HTR-8/SVneo (cell line): ENCODE measurements at regions not wholly inside any gene's neighbourhood (a gene's known extent, or its start where the extent isn't known, plus 50 kb on each side); places are given as distances from the start of the nearest gene placed in this dataset.
"Not testable (repeated sequence)": the region's sequence is repeated elsewhere in the genome, so short reads cannot be mapped to it uniquely, and the experiment has no call there.

Experiments
- DNase-seq: peaks from one replicate; pipeline ENCODE4 v3.0.0; 2011; ENCODE audit warnings: low spot score, mixed read lengths; ENCODE audit not compliant: insufficient read length
- FAIRE-seq: peaks from 2 replicates; lab custom pipeline; 2011; peaks lifted over from hg19 to GRCh38; lab: Jason Lieb, UNC

DNA sequence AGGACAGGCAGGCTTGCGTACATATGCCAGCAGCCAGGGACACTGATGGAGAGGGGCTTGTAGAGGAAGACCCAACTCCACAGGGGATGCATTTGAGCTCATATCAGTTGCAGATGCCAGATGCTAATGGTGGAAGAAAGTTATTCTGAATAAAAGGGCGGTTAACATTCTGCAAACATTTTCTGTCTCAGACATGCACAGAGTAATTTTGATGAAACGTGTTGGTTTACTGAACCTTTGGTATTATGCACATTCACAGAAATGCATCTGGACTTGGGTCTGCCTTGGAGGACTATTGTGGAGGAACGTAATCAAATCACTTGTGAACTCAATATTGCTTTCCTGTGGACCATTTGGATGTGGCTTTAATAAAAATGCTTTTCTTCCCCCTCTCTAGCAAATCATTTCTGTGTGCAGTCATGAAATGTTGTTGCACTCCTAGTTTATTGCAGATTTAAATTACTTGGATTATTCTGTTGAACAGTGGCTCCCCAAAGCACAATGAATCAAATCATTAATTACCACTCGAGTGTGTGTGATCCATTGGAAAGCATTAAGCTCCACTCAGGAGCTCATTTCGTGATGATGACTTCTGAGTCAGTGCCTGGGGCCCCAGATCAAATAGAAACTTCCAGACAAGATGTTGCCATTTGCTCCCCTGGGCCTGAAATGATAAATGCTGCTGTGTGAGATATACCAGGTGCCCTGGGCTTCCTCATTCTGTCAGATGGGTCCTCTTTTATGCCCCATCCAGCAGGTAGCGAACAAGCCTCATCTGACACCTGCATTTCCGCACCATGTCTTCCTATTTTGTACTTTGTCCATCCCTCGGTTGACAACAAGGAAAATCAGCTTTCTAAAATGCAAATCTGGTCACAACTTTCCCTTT lies 697.0 kb upstream of the HS6ST1 start:
- DNase-seq (no peak), FAIRE-seq (no peak)

DNA sequence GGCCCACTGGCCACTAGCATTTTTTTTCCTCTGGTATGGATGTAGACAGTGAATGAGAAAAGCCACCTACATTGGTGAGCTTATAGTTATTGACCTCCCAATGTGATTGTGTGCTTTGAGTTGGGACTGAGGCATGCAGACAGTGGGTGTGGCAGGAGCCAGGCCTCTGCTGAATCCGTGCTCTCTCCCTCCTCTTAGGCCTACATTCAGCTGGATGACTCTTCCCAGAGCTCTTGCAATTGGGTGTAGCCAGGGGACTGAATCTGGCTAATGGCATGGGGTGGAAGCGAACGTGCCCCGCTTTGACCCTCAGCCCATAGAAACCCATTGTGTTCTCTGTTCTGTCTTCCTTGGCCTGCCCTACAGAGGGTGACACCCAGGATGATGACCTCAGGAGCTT lies 698.3 kb upstream of the HS6ST1 start:
- DNase-seq (no peak), FAIRE-seq (no peak)

- no peak for FAIRE-seq
- DNase-seq: no peak
Observed at GRCh38 chr2:129024796-129025195, 706.1 kb upstream of the HS6ST1 start.

- DNase-seq (no peak), FAIRE-seq (no peak)
Observed at GRCh38 chr2:129035992-129036391, 717.3 kb upstream of the HS6ST1 start.

- not testable (repeated sequence) for FAIRE-seq, DNase-seq
Observed at GRCh38 chr2:129043677-129044076, 725.0 kb upstream of the HS6ST1 start.

GRCh38 chr2:129046475-129046874 lies 727.8 kb upstream of the HS6ST1 start:
- FAIRE-seq, DNase-seq: not testable (repeated sequence)

- FAIRE-seq: no peak
- DNase-seq: no peak
Observed at GRCh38 chr2:129050101-129050500, 731.4 kb upstream of the HS6ST1 start.

- FAIRE-seq (no peak), DNase-seq (no peak)
Observed at GRCh38 chr2:129055242-129055641, 736.6 kb upstream of the HS6ST1 start.

- FAIRE-seq (no peak), DNase-seq (no peak)
Observed at GRCh38 chr2:129055824-129056223, 737.2 kb upstream of the HS6ST1 start.

DNA sequence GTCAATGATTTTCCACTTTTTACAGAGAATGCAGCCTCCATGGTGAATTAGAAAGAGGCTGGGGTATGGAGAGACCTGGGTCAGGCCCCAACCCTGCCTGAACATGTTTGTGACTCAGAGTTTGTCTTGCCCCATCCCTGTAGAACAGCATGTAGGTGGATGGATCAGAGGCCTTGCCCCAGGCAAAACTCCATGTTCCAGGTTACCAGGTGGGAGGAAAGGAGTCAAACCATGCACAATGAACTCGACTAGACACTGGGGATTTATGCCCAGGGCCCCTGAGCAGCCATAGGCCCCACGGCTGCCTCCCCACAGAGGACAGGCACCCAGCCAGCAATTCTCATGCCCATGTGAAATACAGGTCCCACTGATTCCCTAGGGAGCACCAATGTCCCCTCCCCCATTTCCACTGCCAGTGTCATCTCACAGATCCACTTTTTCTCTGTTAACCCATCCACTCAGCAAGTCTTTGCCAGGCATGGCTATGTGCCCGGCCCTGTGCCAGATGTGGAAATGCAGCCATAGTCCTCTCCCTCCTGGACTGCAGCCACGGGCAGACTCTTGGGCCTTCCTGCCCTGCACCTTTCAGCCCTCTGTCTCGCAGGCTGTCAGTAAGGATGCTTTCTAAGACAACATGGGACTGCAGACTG lies 737.8 kb upstream of the HS6ST1 start:
- FAIRE-seq: no peak

DNA sequence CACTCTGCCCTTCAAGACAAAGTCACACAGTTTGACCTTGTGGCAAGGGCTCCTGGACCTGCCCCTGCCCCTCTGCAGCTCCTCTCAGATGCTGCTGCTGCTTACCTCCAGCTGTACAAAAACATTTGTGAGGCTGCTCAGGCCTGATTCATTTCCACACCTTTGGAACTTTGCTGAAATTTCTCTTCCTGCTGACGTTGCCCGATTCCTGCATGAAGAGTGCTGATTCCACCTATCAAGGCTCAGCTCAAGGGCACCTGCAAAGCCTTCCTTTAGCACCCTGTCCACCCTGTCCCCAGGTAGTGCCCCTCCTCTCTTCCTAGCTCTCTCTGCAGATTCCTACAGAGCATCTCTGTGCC lies 738.3 kb upstream of the HS6ST1 start:
- FAIRE-seq: no peak
- no peak for DNase-seq

More for the DNA sequence above, 737.8 kb upstream of the HS6ST1 start:
- DNase-seq: no peak

DNA sequence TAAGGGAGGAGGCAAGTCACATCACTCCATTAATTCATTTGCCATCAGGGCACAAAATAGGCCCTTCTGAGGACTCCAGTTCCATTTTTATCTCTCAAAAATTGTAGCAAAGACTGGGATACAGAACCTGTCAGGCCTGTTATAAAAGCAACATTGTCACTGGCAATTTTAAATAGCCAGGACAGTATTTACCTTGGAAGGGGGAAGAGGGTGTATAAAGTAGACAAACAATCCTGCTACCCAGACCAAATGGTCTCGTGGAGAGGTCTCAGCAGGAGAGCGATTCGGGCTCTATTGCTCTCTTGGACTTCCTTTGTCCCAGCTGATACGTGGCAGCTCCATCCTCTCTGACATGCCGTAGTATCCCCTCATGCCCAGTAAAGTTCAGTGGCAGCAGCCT lies 740.3 kb upstream of the HS6ST1 start:
- DNase-seq (no peak), FAIRE-seq (no peak)

DNA sequence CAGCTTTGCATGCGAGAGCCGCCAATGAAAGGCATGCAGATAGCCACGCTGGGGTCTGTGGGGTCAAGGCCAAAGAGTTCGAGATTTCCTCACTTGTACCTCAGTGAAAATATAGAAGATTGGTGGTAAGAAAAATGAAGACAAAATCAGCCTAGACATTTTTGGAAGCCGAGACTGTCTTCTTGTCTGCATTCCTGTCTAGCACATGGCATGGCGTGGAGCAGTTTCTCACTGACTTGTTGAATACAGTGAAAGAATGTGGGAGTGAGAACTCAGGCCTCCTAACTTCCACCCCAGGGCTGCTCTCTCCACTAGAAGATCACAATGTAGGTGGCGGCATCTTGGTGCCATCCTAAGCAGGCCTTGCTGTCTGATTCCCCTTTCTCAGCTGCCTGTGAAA lies 740.8 kb upstream of the HS6ST1 start:
- no peak for DNase-seq
- FAIRE-seq: no peak

- FAIRE-seq (no peak), DNase-seq (no peak)
Observed at GRCh38 chr2:129061069-129061768, 742.6 kb upstream of the HS6ST1 start.

GRCh38 chr2:129061769-129062121 lies 743.1 kb upstream of the HS6ST1 start:
- FAIRE-seq (no peak), DNase-seq (no peak)

GRCh38 chr2:129062146-129062912 lies 743.7 kb upstream of the HS6ST1 start:
- DNase-seq: no peak
- no peak for FAIRE-seq

DNA sequence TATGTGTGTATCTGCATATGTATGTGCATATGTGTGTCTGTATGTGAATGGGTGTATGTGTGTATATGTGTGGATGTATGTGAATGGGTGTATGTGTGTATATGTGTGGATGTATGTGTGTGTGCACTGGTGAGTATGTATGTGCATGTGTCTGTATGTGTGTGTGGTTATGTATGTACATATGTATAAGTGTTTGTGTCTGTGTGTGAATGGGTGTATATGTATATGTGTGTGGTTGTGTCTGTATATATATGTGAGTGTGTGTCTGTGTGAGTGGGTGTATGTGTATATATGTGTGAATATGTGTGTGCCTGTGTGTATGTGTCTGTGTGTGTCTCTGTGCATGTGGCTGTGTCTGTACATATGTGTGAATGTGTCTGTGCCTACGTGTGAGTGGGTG lies 748.4 kb upstream of the HS6ST1 start:
- DNase-seq (no peak), FAIRE-seq (no peak)

GRCh38 chr2:129067953-129068352 lies 749.3 kb upstream of the HS6ST1 start:
- FAIRE-seq (no peak), DNase-seq (no peak)

- DNase-seq: no peak
- no peak for FAIRE-seq
Observed at GRCh38 chr2:129068543-129068942, 749.9 kb upstream of the HS6ST1 start.

- FAIRE-seq: no peak
- DNase-seq: no peak
Observed at GRCh38 chr2:129069875-129070594, 751.4 kb upstream of the HS6ST1 start.
